ENCODE measurements at regions not wholly inside any gene's neighbourhood (a gene's known extent, or its start where the extent isn't known, plus 50 kb on each side); places are given as distances from the start of the nearest gene placed in this dataset.

DNA sequence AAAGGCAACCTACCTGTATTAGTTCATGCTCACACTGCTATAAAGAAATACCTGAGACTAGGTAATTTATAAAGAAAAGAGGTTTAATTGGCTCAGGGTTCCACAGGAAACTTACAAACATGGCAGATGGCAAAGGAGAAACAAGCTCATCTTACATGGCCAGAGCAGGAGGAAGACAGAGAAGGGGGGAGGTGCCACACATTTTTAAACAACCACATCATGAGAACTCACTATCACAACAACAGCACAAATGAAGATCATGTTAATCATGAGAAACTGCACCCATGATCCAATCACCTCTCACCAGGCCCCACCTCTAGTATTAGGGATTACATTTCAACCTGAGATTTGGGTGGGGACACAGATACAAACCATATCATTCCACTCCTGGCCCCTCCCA lies 90.6 kb upstream of the KCTD3 start:
- H3F3A ChIP-seq (ENCODE audit: low read depth), result no peaks in the 10 kb centered on the region
- TF ChIP-seq EZH2phosphoT487 (IDR thresholded peaks at IDR 0.05), result no peak
- Mint-ChIP-seq H3K4me3 (no peak overlapping the region), H3K36me3 (no peaks in the 10 kb centered on the region), H3K27me3 (ENCODE audit: insufficient read depth, low read depth) (no peaks in the 10 kb centered on the region), H3K9me3 (no peaks in the 10 kb centered on the region), H3K27ac (no peak overlapping the region), H3K4me1 (no peaks in the 10 kb centered on the region)
- H3K4me1 ChIP-seq, result no peaks in the 10 kb centered on the region
- no peak overlapping the region for H3K27ac ChIP-seq
- H3K9ac ChIP-seq, result no peak overlapping the region
- H3K4me2 ChIP-seq, result no peak overlapping the region
- H2AFZ ChIP-seq (replicated peaks), result no peak overlapping the region
- H3K4me3 ChIP-seq, result no peak overlapping the region
- no peaks in the 10 kb centered on the region for H3K9me3 ChIP-seq (ENCODE audit: low read depth)
- H3K36me3 ChIP-seq, result no peaks in the 10 kb centered on the region
- no peaks in the 10 kb centered on the region for H3K79me2 ChIP-seq (ENCODE audit: low read depth)
- no peaks in the 10 kb centered on the region for H3K27me3 ChIP-seq
- H4K20me1 ChIP-seq (ENCODE audit: low read depth), result no peaks in the 10 kb centered on the region
- DNase-seq (ENCODE audit: low spot score), result no peak

DNA sequence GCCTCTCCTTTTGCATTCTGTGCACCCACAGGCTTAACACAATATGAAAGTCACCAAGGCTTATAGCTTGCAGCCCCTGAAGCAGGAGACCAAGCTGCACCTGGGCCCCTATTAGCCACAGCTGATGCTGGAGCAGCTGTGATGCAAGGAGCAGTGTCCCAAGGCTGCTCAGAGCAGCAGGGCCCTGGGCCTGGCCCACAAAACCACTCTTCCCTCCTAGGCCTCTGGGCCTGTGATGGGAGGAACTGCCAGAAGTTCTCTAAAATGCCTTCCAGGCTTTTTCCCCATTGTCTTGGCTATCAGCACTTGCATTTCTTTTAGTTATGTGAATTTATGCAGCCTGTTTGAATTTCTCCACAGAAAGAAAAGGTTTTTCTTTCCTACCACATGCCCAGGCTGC lies 89.5 kb upstream of the KCTD3 start:
- Histone ChIP-seq H3K4me2 (no peak overlapping the region), H3K36me3 (no peaks in the 10 kb centered on the region), H3K4me3 (no peak overlapping the region), H3F3A (ENCODE audit: low read depth) (no peaks in the 10 kb centered on the region), H3K9ac (no peak overlapping the region), H3K27ac (no peak overlapping the region), H2AFZ (replicated peaks) (no peak overlapping the region), H3K9me3 (ENCODE audit: low read depth) (no peaks in the 10 kb centered on the region), H3K4me1 (no peaks in the 10 kb centered on the region), H3K79me2 (ENCODE audit: low read depth) (no peaks in the 10 kb centered on the region), H3K27me3 (no peaks in the 10 kb centered on the region), H4K20me1 (ENCODE audit: low read depth) (no peaks in the 10 kb centered on the region)
- Mint-ChIP-seq H3K4me3 (no peak overlapping the region), H3K9me3 (no peaks in the 10 kb centered on the region), H3K4me1 (no peaks in the 10 kb centered on the region), H3K27ac (no peak overlapping the region), H3K27me3 (ENCODE audit: insufficient read depth, low read depth) (no peaks in the 10 kb centered on the region), H3K36me3 (no peaks in the 10 kb centered on the region)
- no peak for DNase-seq (ENCODE audit: low spot score)
- TF ChIP-seq, protein P1, sequence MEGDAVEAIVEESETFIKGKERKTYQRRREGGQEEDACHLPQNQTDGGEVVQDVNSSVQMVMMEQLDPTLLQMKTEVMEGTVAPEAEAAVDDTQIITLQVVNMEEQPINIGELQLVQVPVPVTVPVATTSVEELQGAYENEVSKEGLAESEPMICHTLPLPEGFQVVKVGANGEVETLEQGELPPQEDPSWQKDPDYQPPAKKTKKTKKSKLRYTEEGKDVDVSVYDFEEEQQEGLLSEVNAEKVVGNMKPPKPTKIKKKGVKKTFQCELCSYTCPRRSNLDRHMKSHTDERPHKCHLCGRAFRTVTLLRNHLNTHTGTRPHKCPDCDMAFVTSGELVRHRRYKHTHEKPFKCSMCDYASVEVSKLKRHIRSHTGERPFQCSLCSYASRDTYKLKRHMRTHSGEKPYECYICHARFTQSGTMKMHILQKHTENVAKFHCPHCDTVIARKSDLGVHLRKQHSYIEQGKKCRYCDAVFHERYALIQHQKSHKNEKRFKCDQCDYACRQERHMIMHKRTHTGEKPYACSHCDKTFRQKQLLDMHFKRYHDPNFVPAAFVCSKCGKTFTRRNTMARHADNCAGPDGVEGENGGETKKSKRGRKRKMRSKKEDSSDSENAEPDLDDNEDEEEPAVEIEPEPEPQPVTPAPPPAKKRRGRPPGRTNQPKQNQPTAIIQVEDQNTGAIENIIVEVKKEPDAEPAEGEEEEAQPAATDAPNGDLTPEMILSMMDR (IDR thresholded peaks at IDR 0.05), result no peak
- TF ChIP-seq EZH2 (IDR thresholded peaks at IDR 0.05) (no peak), EZH2phosphoT487 (IDR thresholded peaks at IDR 0.05) (no peak)

- Histone ChIP-seq H3K27me3 (no peaks in the 10 kb centered on the region), H3K36me3 (no peaks in the 10 kb centered on the region), H3K79me2 (ENCODE audit: low read depth) (no peaks in the 10 kb centered on the region), H3K4me3 (no peak overlapping the region), H3K4me2 (no peak overlapping the region), H3F3A (ENCODE audit: low read depth) (no peaks in the 10 kb centered on the region), H3K9me3 (ENCODE audit: low read depth) (no peaks in the 10 kb centered on the region), H3K4me1 (no peaks in the 10 kb centered on the region), H3K9ac (no peak overlapping the region), H2AFZ (replicated peaks) (no peak overlapping the region), H3K27ac (no peak overlapping the region), H4K20me1 (ENCODE audit: low read depth) (no peaks in the 10 kb centered on the region)
- H3K36me3 Mint-ChIP-seq, result no peaks in the 10 kb centered on the region
- no peaks in the 10 kb centered on the region for H3K9me3 Mint-ChIP-seq
- H3K4me3 Mint-ChIP-seq, result no peak overlapping the region
- H3K27me3 Mint-ChIP-seq (ENCODE audit: insufficient read depth, low read depth), result no peaks in the 10 kb centered on the region
- no peak overlapping the region for H3K27ac Mint-ChIP-seq
- TF ChIP-seq, protein P1 (IDR thresholded peaks at IDR 0.05), result no peak
- TF ChIP-seq EZH2phosphoT487 (IDR thresholded peaks at IDR 0.05) (no peak), EZH2 (IDR thresholded peaks at IDR 0.05) (no peak)
- peaks cover 8% of the 10 kb centered on the region for H3K4me1 Mint-ChIP-seq
- DNase-seq (ENCODE audit: low spot score), result no peak
Observed at GRCh38 chr1:215479567-215479966, 87.5 kb upstream of the KCTD3 start.

- no peaks in the 10 kb centered on the region for H3K79me2 ChIP-seq (ENCODE audit: low read depth)
- H3K27me3 ChIP-seq, result no peaks in the 10 kb centered on the region
- H3K4me2 ChIP-seq, result no peak overlapping the region
- no peak for DNase-seq (ENCODE audit: low spot score)
- H3K4me3 ChIP-seq, result no peak overlapping the region
- H3K9me3 Mint-ChIP-seq, result no peaks in the 10 kb centered on the region
- H3K9me3 ChIP-seq (ENCODE audit: low read depth), result no peaks in the 10 kb centered on the region
- no peaks in the 10 kb centered on the region for H3K27me3 Mint-ChIP-seq (ENCODE audit: insufficient read depth, low read depth)
- H3K36me3 ChIP-seq, result no peaks in the 10 kb centered on the region
- no peaks in the 10 kb centered on the region for H4K20me1 ChIP-seq (ENCODE audit: low read depth)
- no peak overlapping the region for H3K4me3 Mint-ChIP-seq
- H3K27ac ChIP-seq, result no peak overlapping the region
- H3K27ac Mint-ChIP-seq, result no peak overlapping the region
- peaks cover 8% of the 10 kb centered on the region for H3K4me1 Mint-ChIP-seq
- H3K36me3 Mint-ChIP-seq, result no peaks in the 10 kb centered on the region
- H3F3A ChIP-seq (ENCODE audit: low read depth), result no peaks in the 10 kb centered on the region
- H3K4me1 ChIP-seq, result no peaks in the 10 kb centered on the region
- H3K9ac ChIP-seq, result no peak overlapping the region
- H2AFZ ChIP-seq (replicated peaks), result no peak overlapping the region
- TF ChIP-seq EZH2phosphoT487 (IDR thresholded peaks at IDR 0.05) (no peak), EZH2 (IDR thresholded peaks at IDR 0.05) (no peak)
- TF ChIP-seq, protein P1 (IDR thresholded peaks at IDR 0.05), result no peak
Observed at GRCh38 chr1:215482079-215482478, 85.0 kb upstream of the KCTD3 start.
